Endothelial cell of umbilical vein (primary cell): ENCODE measurements at regions not wholly inside any gene's neighbourhood (a gene's known extent, or its start where the extent isn't known, plus 50 kb on each side); places are given as distances from the start of the nearest gene placed in this dataset.

ENCODE experiments used
- BruUV-seq: library from RNA; stranded (reverse); fragments of 400-500 nt; replicated peaks from 2 replicates; lab custom pipeline; 2021; lab: Mats Ljungman, UMichigan
- CTCF ChIA-PET: fragments of 300-600, 350-600 bp; sonication (Branson Sonifier 250); formaldehyde crosslinking; loops from one replicate; lab custom pipeline; 2021; ENCODE audit warnings: antibody characterized with exemption, inconsistent platforms; lab: Charles Lee
- POLR2A ChIA-PET: fragments of 300-600, 350-600 bp; sonication (Branson Sonifier 250); formaldehyde crosslinking; loops from one replicate; lab custom pipeline; 2021; ENCODE audit warnings: antibody characterized with exemption, inconsistent platforms; lab: Charles Lee
- DNase-seq: peaks from one replicate; pipeline ENCODE4 v3.0.0-alpha.2; 2011; ENCODE audit warnings: low read depth, low spot score
- FAIRE-seq: peaks from 2 replicates; lab custom pipeline; 2011; peaks lifted over from hg19 to GRCh38; lab: Jason Lieb, UNC
- H2AFZ ChIP-seq: 2 replicates; pipeline ENCODE4 v1.6.0; 2012; ENCODE audit warnings: low read depth, low read length, control low read depth, inconsistent platforms
- H3K27ac ChIP-seq: 2 replicates; pipeline ENCODE4 v1.5.1; 2011; ENCODE audit warnings: low read depth, mild to moderate bottlenecking, control low read depth, low read length, moderate library complexity; ENCODE audit not compliant: insufficient read depth
- H3K27me3 ChIP-seq, 2 experiments: 2 replicates each; pipeline versions ENCODE4 v1.6.0 to v1.6.1; 2011; ENCODE audit warnings: low read length in 2 of 2, mixed read lengths in 1 of 2; ENCODE audit not compliant: control insufficient read depth in 2 of 2, insufficient read depth in 2 of 2
- H3K36me3 ChIP-seq, 2 experiments: 2 replicates in 1 of 2; 3 replicates in 1 of 2; pipeline ENCODE4 v1.5.1; 2011; ENCODE audit warnings: low read length in 2 of 2, mild to moderate bottlenecking in 1 of 2, moderate library complexity in 1 of 2; ENCODE audit not compliant: control insufficient read depth in 2 of 2, insufficient read depth in 2 of 2; ENCODE audit errors: extremely low read depth in 1 of 2
- H3K4me1 ChIP-seq: 3 replicates; pipeline ENCODE4 v1.5.1; 2011; ENCODE audit warnings: mild to moderate bottlenecking, low read length; ENCODE audit not compliant: control insufficient read depth, insufficient read depth; ENCODE audit errors: extremely low read depth
- H3K4me2 ChIP-seq: 2 replicates; pipeline ENCODE4 v1.6.1; 2011; ENCODE audit warnings: low read length, control low read depth, mixed read lengths; ENCODE audit not compliant: insufficient read depth
- H3K4me3 ChIP-seq, 3 experiments: fragments of 200-600 bp in 1 of 3; sonication (generic), shearing (Covaris generic) in 1 of 3; replicated peaks in 1 of 3; 2 replicates each; pipeline ENCODE4 v1.5.1; 2011 to 2016; ENCODE audit warnings: control low read depth in 3 of 3, low read length in 3 of 3, mild to moderate bottlenecking in 2 of 3, inconsistent platforms in 1 of 3, low read depth in 1 of 3, moderate library complexity in 1 of 3; ENCODE audit not compliant: insufficient read depth in 1 of 3
- H3K79me2 ChIP-seq: 2 replicates; pipeline ENCODE4 v1.6.0; 2012; ENCODE audit warnings: low read length, inconsistent platforms; ENCODE audit not compliant: control insufficient read depth, insufficient read depth
- H3K9ac ChIP-seq: replicated peaks from 2 replicates; pipeline ENCODE3; 2011; ENCODE audit warnings: low read length, control low read depth; ENCODE audit not compliant: insufficient read depth; ENCODE audit errors: extremely low read depth
- H3K9me1 ChIP-seq: replicated peaks from 3 replicates; pipeline ENCODE4 v1.6.0; 2011; ENCODE audit warnings: mild to moderate bottlenecking, low read length; ENCODE audit not compliant: control insufficient read depth, insufficient read depth; ENCODE audit errors: extremely low read depth
- H3K9me3 ChIP-seq: replicated peaks from 2 replicates; pipeline ENCODE4 v1.5.1; 2012; ENCODE audit warnings: low read length, inconsistent platforms; ENCODE audit not compliant: control insufficient read depth, insufficient read depth
- H4K20me1 ChIP-seq: replicated peaks from 2 replicates; pipeline ENCODE3; 2011; ENCODE audit warnings: mild to moderate bottlenecking, low read length; ENCODE audit not compliant: control insufficient read depth, insufficient read depth; ENCODE audit errors: extremely low read depth
- CTCF ChIP-seq, 2 donors: IDR thresholded peaks; 1 replicate in 1 of 2; 2 replicates in 1 of 2; pipeline ENCODE4 v1.5.1; 2011; ENCODE audit warnings: low read length in 2 of 2, mild to moderate bottlenecking in 2 of 2, moderate library complexity in 2 of 2, control low read depth in 1 of 2, inconsistent platforms in 1 of 2, low read depth in 1 of 2; ENCODE audit not compliant: insufficient read depth in 1 of 2; ENCODE audit errors: extremely low read depth in 1 of 2
- EZH2 ChIP-seq: IDR thresholded peaks from 2 replicates; pipeline ENCODE4 v1.6.1; 2012; ENCODE audit warnings: borderline replicate concordance, low read depth, mild to moderate bottlenecking, moderate library complexity, low read length, inconsistent platforms; ENCODE audit not compliant: severe bottlenecking
- FOS ChIP-seq: IDR thresholded peaks from 2 replicates; pipeline ENCODE4 v1.6.1; 2011; ENCODE audit warnings: mild to moderate bottlenecking, low read length, moderate library complexity, borderline replicate concordance; ENCODE audit not compliant: insufficient read depth
- GATA2 ChIP-seq: IDR thresholded peaks from 2 replicates; pipeline ENCODE4 v1.7.0; 2011; ENCODE audit warnings: low read depth, mild to moderate bottlenecking, moderate library complexity, mixed read lengths, low read length; ENCODE audit not compliant: insufficient read length, insufficient read depth
- JUN ChIP-seq: IDR thresholded peaks from 2 replicates; pipeline ENCODE4 v1.6.1; 2011; ENCODE audit warnings: borderline replicate concordance, low read depth; ENCODE audit not compliant: insufficient read length, insufficient read depth
- MAX ChIP-seq: IDR thresholded peaks from 2 replicates; pipeline ENCODE4 v1.6.1; 2011; ENCODE audit not compliant: insufficient read depth, insufficient read length
- MYC ChIP-seq: IDR thresholded peaks from one replicate; pipeline ENCODE4 v1.6.1; 2011; ENCODE audit warnings: mild to moderate bottlenecking, low read depth, low read length
- POLR2A ChIP-seq: IDR thresholded peaks from 2 replicates; pipeline ENCODE4 v1.6.1; 2012; ENCODE audit warnings: low read depth, mild to moderate bottlenecking, control low read depth, low read length
- POLR2AphosphoS5 ChIP-seq: IDR thresholded peaks from 2 replicates; pipeline ENCODE4 v1.6.1; 2012; ENCODE audit warnings: low read depth, mild to moderate bottlenecking, control low read depth, low read length, moderate library complexity; ENCODE audit not compliant: insufficient read depth
- dilution Hi-C: fragments of 300-500 bp; cut with MboI; formaldehyde crosslinking; loops from one replicate; pipeline ENCODE4 v1.15.0; 2019; ENCODE audit warnings: low sequenced_read_pairs; ENCODE audit not compliant: extremely low pct_ligation_motif_present
- intact Hi-C: fragments of 100-400 bp; cut with micrococcal nuclease; formaldehyde crosslinking; loops from one replicate; pipeline ENCODE4 v1.10.0; 2022

GRCh38 chr9:107228496-107229039 is 54.5 kb upstream of the RAD23B start:
- Histone ChIP-seq H3K4me1 (no peaks in the 10 kb centered on the region), H2AFZ (no peak overlapping the region), H3K27me3 (peaks cover 0 to 2% of the 10 kb centered on the region in 2 experiments), H3K36me3 (no peaks in the 10 kb centered on the region), H3K9ac (no peak overlapping the region), H3K27ac (no peak overlapping the region), H3K4me2 (no peak overlapping the region), H4K20me1 (no peaks in the 10 kb centered on the region), H3K79me2 (no peaks in the 10 kb centered on the region), H3K9me1 (no peaks in the 10 kb centered on the region), H3K4me3 (no peak overlapping the region), H3K9me3 (no peaks in the 10 kb centered on the region)
- dilution Hi-C loops, result no loop called here
- ChIA-PET CTCF (no interaction called here), POLR2A (no interaction called here)
- intact Hi-C loops, result no loop called here
- TF ChIP-seq GATA2 (no peak), POLR2A (no peak), JUN (no peak)
- FAIRE-seq (no peak), DNase-seq (no peak)
- BruUV-seq, result no TSS peak

- ChIA-PET POLR2A (no interaction called here), CTCF (no interaction called here)
- H3K36me3 ChIP-seq, result no peaks in the 10 kb centered on the region
- H3K9me3 ChIP-seq, result no peaks in the 10 kb centered on the region
- FAIRE-seq (no peak), DNase-seq (no peak)
- TF ChIP-seq JUN (no peak), CTCF (IDR thresholded peaks at IDR 0.05; ENCODE audit: extremely low read depth in 1 of 2, insufficient read depth in 1 of 2, low read depth in 1 of 2, low read length in 2 of 2) (no peak), MAX (no peak), MYC (no peak), FOS (no peak), POLR2AphosphoS5 (no peak), POLR2A (no peak), EZH2 (no peak), GATA2 (no peak)
- H2AFZ ChIP-seq, result no peak overlapping the region
- H3K4me3 ChIP-seq, result no peak overlapping the region
- H3K27ac ChIP-seq, result no peak overlapping the region
- H3K4me2 ChIP-seq, result no peak overlapping the region
- intact Hi-C loops (no loop called here), dilution Hi-C loops (no loop called here)
- no peaks in the 10 kb centered on the region for H3K79me2 ChIP-seq
- no peak overlapping the region for H3K9ac ChIP-seq
- no peaks in the 10 kb centered on the region for H3K4me1 ChIP-seq
- H4K20me1 ChIP-seq, result no peaks in the 10 kb centered on the region
- peaks cover 0 to 2% of the 10 kb centered on the region in 2 experiments for H3K27me3 ChIP-seq
- no peaks in the 10 kb centered on the region for H3K9me1 ChIP-seq
- BruUV-seq, result no TSS peak
These were observed 53.8 kb upstream of the RAD23B start for GRCh38 chr9:107229241-107229741.
